GM19238 (cell line): ENCODE measurements at regions not wholly inside any gene's neighbourhood (a gene's known extent, or its start where the extent isn't known, plus 50 kb on each side); places are given as distances from the start of the nearest gene placed in this dataset.
"Not testable (repeated sequence)": the region's sequence is repeated elsewhere in the genome, so short reads cannot be mapped to it uniquely, and the experiment has no call there.

Source experiments
- DNase-seq: peaks from one replicate; pipeline ENCODE4 v3.0.0; 2011; ENCODE audit warnings: low spot score; ENCODE audit not compliant: insufficient read length

DNA sequence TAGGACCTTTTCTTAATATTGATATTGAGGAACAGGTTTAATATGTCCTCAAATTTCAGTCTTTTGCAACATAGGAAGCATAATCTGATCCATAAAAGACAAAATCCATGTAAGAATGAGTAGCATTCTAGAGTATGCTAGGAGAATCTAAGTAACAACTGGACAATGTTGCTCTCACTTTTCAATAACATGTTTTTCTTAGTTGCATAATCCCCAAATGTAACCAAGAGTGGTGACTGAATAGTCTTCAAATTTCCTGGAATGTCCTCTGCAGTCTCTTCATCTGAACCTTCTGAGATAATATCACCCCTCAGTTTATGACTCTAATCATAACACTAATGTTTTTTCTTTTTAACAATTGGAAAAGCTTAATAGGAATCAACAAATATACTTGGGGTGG lies 110.0 kb upstream of the ZEB2 start:
- DNase-seq, result no peak

DNA sequence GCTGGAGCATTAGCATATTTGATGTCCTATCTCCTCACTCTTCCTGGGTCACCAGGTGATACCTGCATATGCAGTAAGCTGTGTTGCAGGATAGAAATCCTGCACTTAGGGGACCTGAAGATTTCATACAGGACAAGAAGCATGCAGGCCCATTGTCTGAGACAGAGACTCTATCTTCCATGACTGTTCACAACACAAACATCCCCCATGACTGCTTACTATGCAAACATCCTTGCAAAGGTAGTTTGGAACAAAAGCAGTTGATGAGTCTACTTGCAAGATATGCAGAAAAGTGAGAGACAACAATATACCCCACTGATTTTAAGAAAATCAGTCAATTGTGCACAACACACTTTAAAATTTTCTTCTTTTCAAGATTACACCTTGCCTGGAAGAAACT lies 108.6 kb upstream of the ZEB2 start:
- DNase-seq, result no peak

- no peak for DNase-seq
Measured at GRCh38 chr2:144625626-144626025, 105.7 kb upstream of the ZEB2 start.

GRCh38 chr2:144625226-144625625 lies 105.3 kb upstream of the ZEB2 start:
- no peak for DNase-seq

DNA sequence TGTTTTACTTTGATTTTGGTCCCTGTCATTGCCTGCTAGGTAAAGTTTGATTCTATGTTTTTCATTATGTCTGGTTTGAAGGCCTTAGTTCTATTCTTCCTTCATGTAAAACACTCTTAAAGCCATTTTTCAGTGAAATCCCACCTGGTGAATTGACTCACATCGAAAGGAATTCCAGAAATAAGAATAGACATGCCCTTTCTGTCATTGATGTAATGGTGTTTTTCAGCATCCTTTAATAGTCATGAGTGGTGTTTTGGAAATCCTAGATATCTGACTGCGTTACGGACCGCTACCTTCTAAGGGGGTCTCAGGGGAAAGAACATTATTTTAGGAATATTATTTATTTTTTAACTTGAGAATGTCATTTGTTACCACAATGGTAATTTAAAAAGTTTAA lies 104.5 kb upstream of the ZEB2 start:
- DNase-seq, result no peak

GRCh38 chr2:144622373-144622772 lies 102.5 kb upstream of the ZEB2 start:
- DNase-seq, result not testable (repeated sequence)

GRCh38 chr2:144621266-144621665 lies 101.3 kb upstream of the ZEB2 start:
- DNase-seq, result no peak

GRCh38 chr2:144619760-144620159 lies 99.8 kb upstream of the ZEB2 start:
- no peak for DNase-seq

GRCh38 chr2:144617171-144617570 lies 97.3 kb upstream of the ZEB2 start:
- DNase-seq, result not testable (repeated sequence)

- no peak for DNase-seq
Measured at GRCh38 chr2:144615866-144616565, 96.1 kb upstream of the ZEB2 start.

GRCh38 chr2:144607891-144608521 lies 88.1 kb upstream of the ZEB2 start:
- DNase-seq, result no peak

DNA sequence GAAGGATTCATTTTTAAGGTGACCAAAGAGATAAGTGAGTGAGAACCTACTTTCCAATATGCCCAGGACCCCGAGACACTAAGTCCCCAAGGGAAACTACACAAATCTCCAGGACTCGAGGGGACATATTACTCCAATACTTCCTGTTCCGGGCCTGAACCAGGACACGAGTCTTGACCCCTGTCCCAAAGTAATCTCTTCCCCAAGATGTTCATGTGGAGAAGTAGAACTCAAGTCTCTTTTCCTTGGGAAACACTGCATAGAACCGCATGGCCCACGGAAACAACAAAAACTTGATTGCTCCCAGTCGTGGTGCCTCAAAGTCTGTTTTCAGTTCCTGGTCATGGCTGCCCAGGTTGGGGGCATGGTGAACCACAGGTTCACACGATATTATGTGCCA lies 87.2 kb upstream of the ZEB2 start:
- DNase-seq, result no peak

DNA sequence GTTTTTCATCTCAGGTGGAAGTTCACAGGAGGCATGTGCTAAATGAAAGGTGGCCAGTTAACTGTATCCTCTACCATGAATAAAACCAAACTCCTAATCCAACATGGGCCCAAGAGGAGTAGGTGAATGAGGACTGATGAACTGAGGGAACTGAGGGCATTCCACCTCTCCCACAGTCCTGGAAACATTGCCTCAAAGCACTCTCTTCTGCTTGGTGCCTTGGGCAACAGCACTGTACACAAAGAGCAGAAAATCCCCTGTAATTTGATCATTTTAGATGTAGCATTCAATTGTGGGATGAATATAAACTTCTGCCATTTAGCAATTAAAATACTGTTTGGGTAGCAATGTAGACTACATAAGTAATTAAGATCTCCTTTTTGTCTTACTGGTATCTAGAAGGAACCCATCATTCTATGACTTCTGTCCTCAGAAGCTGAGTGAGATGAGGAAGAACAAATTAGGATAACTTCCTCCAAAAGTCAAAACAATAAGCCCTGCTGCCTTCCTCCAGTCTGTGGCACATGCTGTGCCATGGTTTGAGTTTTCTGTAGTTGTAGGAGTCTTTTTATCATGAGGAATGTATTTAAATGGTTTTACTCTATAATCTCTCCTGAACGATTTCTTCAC lies 86.7 kb upstream of the ZEB2 start:
- DNase-seq, result no peak

GRCh38 chr2:144605231-144605840 lies 85.4 kb upstream of the ZEB2 start:
- no peak for DNase-seq

DNA sequence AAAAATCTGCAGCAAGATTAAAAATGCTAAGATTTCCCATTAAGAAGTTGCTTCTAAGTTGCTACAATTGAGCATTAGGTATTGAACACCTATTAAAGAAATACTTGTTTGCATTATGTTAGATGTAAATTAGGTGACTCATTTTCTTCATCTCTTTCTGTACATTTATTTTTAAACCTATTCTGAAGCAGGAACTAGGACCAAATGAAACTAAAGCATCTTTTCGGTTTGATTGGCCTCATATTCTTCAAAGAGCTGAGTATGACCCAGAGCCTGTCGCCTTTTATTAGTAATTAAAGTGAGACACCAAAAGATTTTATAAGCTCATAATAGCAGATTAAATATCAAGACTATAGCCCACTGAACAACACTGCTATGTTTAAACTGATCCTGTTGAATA lies 83.4 kb upstream of the ZEB2 start:
- no peak for DNase-seq

GRCh38 chr2:144598906-144599305 lies 79.0 kb upstream of the ZEB2 start:
- no peak for DNase-seq

- no peak for DNase-seq
Measured at GRCh38 chr2:144597894-144598593, 78.1 kb upstream of the ZEB2 start.

GRCh38 chr2:144597388-144597787 lies 77.5 kb upstream of the ZEB2 start:
- DNase-seq, result no peak

DNA sequence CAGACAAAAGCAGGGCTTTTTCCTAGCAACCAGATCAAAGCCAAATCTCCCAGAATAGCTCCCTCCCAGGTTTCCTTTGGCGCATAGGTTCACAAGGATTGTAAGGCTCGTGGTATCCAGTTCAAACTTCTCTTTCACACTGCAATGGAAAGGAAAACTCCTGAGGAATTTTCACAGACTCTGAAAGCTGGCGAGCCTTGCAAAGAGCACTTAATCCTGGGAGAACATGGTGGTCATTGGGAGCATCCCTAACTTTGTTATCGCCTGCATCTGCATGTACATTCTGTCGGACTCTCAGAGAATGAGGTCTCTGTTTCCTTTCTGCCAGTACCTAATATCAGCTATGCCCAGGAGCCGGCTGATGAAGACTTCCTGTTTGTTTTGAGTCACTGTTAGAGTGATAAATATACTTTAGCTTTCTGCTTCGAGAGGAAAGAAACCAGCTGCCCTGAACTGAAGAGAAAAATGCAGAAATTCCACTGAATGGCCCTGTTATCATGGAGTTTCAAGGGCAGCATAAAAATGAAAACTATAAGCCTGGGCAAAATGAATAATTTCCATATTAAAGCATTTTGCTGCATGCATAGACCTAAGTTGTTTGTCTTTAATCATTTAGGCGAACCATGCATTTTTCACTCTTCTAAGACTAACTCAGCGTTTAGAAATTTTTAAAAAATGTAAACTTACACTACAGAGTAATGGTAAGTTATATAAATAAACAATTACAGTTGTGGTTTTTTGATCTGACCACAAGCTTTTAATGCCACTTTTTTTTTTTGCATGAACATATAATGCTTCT lies 76.4 kb upstream of the ZEB2 start:
- peak; percentile 10 for DNase-seq

DNA sequence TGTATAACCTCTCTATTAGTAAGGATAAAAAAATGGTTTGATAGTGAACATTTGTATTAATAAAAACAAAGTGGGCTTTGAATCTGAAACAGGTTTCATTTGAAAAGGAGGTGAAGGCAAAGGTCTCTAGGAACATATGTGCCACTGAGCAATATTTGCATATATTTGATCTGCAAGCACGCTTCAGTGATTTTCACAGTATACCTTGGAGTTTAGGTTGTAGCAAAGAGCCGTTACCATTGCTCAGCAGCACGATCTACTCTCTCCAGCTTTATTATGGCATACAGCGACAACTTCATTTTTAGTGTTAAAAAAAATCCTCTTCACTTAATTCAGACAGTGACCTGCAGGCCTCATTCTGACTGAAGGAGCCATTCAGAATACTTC lies 75.8 kb upstream of the ZEB2 start:
- DNase-seq, result no peak

DNA sequence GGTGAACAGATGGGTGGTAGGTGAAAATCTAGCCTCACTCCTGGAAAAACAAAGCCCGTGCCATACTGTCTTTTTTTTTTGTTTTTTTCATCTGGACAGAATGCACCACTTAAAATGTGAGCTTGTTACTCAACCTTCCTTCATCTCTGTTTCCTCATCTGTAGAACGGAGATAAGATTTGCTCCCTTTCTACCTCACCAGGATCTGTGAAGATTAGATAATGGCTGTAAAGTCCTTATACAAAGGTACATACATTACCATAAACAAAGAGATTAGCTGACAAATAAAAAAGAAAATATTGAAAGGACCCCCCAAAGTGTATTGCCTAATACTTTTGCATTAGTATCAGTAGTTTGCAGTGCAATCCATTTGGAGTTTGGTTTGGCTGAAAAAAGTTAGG lies 75.4 kb upstream of the ZEB2 start:
- no peak for DNase-seq
